Breast epithelium (tissue), 3 donors: ENCODE measurements at regions not wholly inside any gene's neighbourhood (a gene's known extent, or its start where the extent isn't known, plus 50 kb on each side); places are given as distances from the start of the nearest gene placed in this dataset.

Source experiments
- POLR2A ChIP-seq: fragments of 450-650 bp; IDR thresholded peaks from one replicate; pipeline ENCODE4 v1.6.1; 2016; ENCODE audit warnings: antibody characterized with exemption, mild to moderate bottlenecking, moderate library complexity
- POLR2AphosphoS5 ChIP-seq, 3 donors: sonication (generic); formaldehyde crosslinking; IDR thresholded peaks; one replicate each; pipeline ENCODE4 v1.6.1; 2017; ENCODE audit warnings: antibody characterized with exemption in 3 of 3
- TF ChIP-seq, protein P1 (sequence below), 3 donors: fragments of 450-650 bp; IDR thresholded peaks; one replicate each; pipeline ENCODE4 v1.5.1; 2016 to 2017; ENCODE audit warnings: antibody characterized with exemption in 3 of 3, mild to moderate bottlenecking in 3 of 3, moderate library complexity in 3 of 3

DNA sequence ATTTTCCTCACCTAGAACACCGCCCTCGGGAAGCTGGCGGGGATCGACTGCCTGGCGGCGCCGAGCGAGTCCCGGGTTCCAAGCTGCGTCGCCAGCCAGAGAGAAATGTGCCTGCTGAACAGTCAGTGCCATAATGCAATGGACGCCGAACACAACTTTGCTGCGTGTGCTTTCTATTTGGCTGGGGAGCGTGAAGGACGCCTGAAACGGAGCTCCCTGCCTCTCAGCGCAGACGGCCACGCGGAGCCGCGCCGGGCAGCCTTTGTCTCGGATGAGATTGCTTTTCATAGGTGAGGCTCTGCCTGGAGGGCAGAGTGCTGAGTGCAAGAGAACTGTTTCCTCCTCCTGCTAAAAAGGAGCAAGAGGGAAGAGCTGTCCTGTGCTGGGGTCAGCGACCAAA lies 107.7 kb upstream of the BCOR start:
- TF ChIP-seq POLR2A (no peak), POLR2AphosphoS5 (IDR thresholded peaks at IDR 0.05) (no peak)
- TF ChIP-seq, protein P1, sequence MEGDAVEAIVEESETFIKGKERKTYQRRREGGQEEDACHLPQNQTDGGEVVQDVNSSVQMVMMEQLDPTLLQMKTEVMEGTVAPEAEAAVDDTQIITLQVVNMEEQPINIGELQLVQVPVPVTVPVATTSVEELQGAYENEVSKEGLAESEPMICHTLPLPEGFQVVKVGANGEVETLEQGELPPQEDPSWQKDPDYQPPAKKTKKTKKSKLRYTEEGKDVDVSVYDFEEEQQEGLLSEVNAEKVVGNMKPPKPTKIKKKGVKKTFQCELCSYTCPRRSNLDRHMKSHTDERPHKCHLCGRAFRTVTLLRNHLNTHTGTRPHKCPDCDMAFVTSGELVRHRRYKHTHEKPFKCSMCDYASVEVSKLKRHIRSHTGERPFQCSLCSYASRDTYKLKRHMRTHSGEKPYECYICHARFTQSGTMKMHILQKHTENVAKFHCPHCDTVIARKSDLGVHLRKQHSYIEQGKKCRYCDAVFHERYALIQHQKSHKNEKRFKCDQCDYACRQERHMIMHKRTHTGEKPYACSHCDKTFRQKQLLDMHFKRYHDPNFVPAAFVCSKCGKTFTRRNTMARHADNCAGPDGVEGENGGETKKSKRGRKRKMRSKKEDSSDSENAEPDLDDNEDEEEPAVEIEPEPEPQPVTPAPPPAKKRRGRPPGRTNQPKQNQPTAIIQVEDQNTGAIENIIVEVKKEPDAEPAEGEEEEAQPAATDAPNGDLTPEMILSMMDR (IDR thresholded peaks at IDR 0.05), result no peak
